Prostate gland (tissue), 2 donors: ENCODE measurements at regions not wholly inside any gene's neighbourhood (a gene's known extent, or its start where the extent isn't known, plus 50 kb on each side); places are given as distances from the start of the nearest gene placed in this dataset.

Experiments
- CTCF ChIP-seq, 4 experiments: fragments of 200-600 bp in 2 of 4; fragments of 450-650 bp in 2 of 4; sonication (generic) in 2 of 4; IDR thresholded peaks; 1 replicate in 3 of 4; 2 replicates in 1 of 4; pipeline ENCODE4 v1.5.1; 2016 to 2019; ENCODE audit warnings: antibody characterized with exemption in 4 of 4, mild to moderate bottlenecking in 2 of 4, moderate library complexity in 2 of 4
- POLR2A ChIP-seq: fragments of 450-650 bp; IDR thresholded peaks from one replicate; pipeline ENCODE4 v1.6.1; 2016; ENCODE audit warnings: antibody characterized with exemption, mild to moderate bottlenecking
- POLR2AphosphoS5 ChIP-seq: sonication (generic); formaldehyde crosslinking; IDR thresholded peaks from one replicate; pipeline ENCODE4 v1.6.1; 2017; ENCODE audit warnings: antibody characterized with exemption

GRCh38 chr4:127540497-127541025 lies 92.2 kb upstream of the INTU start:
- no peak for TF ChIP-seq CTCF (IDR thresholded peaks at IDR 0.05)
- no peak for TF ChIP-seq POLR2AphosphoS5
- TF ChIP-seq POLR2A: no peak
